Dermis blood vessel endothelial cell (primary cell): ENCODE measurements at regions not wholly inside any gene's neighbourhood (a gene's known extent, or its start where the extent isn't known, plus 50 kb on each side); places are given as distances from the start of the nearest gene placed in this dataset.

Experiments used
- DNase-seq: peaks from one replicate; pipeline ENCODE4 v3.0.0; 2010

- DNase-seq, result no peak
Observed at GRCh38 chr12:19963972-19964371, 404.4 kb upstream of the PDE3A start.

GRCh38 chr12:19964549-19964948 lies 403.8 kb upstream of the PDE3A start:
- DNase-seq, result peak; percentile 34

GRCh38 chr12:19965196-19966038 lies 402.9 kb upstream of the PDE3A start:
- DNase-seq, result no peak

DNA sequence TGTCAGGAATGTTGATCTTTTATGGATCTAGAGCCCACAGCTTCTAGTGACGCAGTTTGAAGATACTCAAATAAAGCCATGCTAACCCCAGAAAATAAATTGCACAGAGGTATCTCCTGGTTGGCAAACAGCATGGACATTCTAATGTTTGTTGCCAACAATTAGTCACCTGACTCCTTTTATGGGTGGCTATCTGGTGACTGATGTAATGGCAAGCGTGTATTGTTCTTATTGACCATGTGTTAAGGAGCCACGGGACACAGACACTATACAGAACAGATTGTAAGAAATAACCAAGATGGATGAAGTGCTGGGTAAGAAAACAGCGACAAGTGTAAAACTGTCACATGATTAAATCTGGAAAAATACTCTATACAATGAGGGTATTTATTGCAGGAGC lies 401.3 kb upstream of the PDE3A start:
- DNase-seq, result no peak

- peak; percentile 90 for DNase-seq
Observed at GRCh38 chr12:19967431-19967830, 400.9 kb upstream of the PDE3A start.

- DNase-seq, result no peak
Observed at GRCh38 chr12:19970116-19970515, 398.2 kb upstream of the PDE3A start.

- DNase-seq, result no peak
Observed at GRCh38 chr12:19970821-19971220, 397.5 kb upstream of the PDE3A start.

GRCh38 chr12:19971361-19972280 lies 396.7 kb upstream of the PDE3A start:
- DNase-seq, result no peak

DNA sequence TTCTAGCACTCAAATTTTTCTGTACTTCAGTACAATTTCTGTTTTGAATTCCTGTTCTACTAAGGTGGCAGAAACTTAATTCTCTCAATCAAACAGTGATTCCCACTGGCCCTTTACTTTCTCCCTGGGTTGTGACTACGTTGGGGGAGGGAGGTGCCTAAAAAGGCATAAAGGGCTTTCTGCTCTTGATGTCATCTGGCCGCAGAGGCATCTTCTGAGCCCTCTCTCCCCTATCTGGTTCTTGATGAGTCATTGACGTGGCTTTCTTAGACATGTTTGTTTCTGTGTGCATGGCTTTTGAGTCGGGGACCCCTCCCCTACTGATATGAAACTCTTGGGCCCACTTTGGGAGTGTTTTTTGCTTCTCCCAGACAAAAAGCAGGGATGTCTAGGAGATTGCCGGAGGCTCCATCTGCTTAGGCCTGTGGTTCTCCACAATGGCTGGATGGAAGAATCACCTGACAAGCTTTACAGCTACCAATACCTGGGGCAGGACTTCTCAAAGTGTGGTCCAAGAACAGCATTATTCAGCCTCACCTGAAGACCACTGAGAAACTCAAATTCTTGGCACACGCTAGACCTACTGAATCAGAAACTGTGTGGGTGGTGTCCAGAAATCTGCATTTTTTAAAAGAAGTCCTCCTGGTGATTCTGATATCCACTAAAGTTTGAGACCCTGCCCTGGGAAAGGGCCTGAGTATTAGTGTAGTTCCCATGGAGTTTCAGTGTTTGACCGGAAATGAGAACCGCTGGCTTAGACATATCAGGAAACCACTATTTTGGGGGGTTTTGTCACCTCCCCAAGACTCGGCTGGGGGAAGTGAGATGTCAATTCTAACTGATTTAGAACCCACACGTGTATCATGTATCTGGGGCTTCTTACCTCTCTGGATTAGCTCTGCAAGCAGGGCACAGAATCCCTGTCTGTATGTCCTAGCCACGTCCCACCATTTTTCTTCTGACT lies 395.7 kb upstream of the PDE3A start:
- no peak for DNase-seq

GRCh38 chr12:19978193-19978592 lies 390.1 kb upstream of the PDE3A start:
- DNase-seq, result peak; percentile 23

- peak; percentile 76 for DNase-seq
Observed at GRCh38 chr12:19979584-19979983, 388.8 kb upstream of the PDE3A start.

DNA sequence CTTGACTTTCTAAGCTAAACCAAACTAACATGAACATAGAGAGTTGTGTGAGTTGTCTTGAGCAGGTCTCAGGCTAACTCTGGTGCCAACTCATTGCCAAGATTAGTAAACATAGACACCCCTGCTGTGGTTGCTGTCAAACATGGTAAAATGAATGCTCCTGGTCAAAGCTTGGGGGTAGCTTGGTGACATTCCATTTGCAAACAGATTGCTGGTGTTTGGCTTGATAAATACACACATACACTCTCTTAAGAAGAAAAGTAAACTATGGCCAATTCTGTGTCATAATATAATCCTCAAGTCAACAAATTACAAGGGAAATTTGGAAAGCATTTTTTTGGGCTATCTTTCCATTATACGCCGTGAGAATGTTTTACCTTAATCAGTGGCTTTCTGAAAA lies 386.4 kb upstream of the PDE3A start:
- DNase-seq, result no peak

DNA sequence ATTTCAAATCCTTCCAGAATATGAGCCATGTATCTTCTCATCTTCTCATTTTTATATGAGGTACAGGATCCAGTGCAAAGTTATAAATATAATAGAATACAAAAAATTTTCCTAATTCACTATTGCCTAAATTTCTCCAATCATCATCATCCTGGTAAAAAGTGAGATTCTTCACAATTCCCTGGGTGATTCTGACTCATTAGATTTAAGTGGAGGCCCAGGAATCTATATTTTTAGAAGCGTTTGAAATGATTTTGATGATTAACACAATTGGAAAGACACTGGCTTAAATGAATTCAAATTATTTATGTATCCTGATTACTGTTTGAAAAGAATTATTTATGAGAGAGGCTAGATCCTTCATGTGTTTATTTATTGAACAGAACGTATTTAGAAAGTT lies 380.3 kb upstream of the PDE3A start:
- no peak for DNase-seq

GRCh38 chr12:19988459-19988873 lies 379.9 kb upstream of the PDE3A start:
- no peak for DNase-seq

DNA sequence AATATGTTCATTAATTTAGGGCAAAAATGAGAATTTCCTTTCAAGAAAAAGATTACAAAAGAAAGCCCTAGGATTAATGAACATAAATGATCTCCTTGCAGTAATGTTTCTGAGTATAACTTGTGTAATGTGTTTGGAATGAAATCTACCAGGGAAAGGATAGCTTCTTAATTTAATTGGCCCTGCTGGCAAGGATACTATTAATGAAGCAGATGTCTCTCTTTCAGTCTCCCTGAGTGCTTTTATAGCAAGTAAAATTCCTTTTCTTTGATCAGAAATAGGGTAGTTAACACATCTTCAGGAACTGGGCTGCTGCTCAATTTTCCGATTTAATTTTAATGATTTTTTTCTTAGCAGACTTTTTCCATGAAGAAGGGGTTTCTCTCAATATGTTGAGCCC lies 379.4 kb upstream of the PDE3A start:
- no peak for DNase-seq

GRCh38 chr12:19991146-19991545 lies 377.2 kb upstream of the PDE3A start:
- no peak for DNase-seq

DNA sequence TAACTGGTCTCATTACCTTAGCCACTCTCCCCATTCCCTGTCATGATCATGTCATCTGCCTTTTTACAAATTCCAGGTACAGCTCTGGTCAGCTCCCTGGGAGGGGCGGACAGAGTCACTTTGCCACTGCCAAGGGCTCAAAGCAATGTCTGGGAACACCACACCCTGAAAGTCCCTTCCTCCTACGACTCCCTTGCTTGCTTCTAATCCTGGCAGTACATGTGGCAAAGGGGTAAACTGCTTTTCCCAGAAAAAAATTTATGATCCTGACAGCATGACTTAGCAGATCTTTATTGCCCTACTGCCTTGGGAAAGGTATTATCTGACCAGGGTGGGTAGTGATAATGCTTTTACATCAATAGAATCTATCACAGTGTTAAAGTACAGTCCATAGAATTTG lies 376.0 kb upstream of the PDE3A start:
- no peak for DNase-seq

DNA sequence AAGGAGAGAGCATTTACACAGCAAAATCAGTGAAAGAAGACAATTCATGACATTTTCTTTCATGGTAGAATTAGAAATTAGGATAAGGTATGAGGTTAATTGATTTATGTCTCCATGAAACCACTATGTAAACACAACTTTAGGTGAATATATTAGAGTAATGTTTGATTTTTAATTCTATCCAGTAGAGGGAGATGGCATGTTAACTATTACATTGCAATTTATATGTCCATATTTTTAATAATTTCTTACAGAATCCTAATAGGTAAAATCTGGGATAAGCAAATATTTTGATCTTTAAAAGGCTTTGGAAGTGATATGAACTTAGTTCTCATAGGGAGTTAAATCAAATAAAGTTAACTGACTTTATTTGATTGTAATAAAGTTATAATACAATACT lies 373.4 kb upstream of the PDE3A start:
- peak; percentile 37 for DNase-seq

DNA sequence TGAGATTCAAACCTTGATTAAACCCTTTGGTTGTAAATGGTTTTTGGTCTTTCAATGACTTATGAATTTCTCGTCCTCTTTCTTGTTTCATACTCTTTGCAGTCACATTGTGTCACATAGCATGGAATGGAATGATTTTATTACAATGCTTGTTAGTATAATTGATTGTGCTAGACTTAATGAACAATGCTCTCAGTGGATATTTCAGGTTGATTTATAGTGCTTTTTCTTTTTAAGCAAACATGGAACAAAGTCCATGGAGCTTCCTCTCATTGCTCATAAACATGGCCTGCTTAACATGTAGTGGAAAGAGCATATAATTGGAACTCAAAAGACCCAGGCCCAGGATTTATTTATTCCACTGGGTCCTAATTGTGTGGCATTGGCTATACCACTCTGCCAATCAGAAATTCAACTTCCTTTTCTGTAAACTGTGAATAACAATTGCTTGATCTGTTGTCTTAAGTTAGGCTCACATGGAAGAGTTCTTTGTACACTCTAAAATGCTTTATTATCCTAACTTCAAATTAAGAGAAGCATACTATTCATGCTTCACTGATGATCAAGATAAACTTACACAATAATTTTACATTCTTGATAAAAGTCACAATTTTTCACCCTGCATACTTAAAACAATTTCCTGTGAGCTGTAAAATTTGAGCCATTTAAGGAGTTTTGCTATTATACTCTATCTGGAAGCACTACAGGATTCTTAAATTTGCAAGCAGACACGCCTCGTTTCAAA lies 370.5 kb upstream of the PDE3A start:
- DNase-seq, result no peak

GRCh38 chr12:19998411-19998810 lies 369.9 kb upstream of the PDE3A start:
- DNase-seq, result no peak

DNA sequence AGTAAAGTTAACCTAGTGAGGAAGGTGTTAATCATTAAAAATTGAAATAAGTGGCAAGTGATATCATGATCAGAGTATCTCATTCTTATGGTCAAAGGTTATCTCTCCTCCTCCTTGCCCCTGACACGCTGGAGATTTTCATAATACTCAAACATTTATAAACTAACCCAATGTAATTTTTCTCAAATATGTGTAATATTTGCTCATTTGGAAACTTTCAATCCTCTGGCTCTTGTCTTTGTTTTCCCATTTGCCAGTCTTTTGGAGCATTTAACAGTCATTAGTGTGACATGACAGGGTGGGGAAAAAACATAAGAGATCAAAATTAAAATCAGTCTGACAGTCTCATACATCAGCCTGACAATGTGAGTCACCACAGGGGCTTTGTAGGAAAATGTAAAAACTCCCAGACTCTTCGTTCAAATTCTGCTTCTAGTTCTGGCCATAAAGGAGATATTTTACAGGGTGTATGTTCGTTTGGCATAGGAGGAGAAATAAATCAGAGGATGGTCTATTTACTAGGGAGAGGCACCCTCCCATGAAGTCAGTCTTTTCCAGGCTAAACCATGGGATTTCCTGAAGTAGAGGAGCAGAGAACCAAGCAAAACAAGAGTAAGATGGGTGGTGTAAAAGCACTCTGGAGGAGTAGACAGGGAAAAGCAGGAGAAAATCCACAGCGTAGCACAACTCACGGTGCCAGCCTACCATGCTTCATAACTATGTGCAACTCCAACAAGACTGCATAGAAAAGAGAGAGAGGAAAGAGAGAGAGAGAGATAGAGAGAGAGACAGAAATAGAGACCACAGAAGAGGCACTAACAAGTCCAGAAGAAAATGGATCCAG lies 369.2 kb upstream of the PDE3A start:
- peak; percentile 9 for DNase-seq
